ENCODE measurements at regions not wholly inside any gene's neighbourhood (a gene's known extent, or its start where the extent isn't known, plus 50 kb on each side); places are given as distances from the start of the nearest gene placed in this dataset.

DNA sequence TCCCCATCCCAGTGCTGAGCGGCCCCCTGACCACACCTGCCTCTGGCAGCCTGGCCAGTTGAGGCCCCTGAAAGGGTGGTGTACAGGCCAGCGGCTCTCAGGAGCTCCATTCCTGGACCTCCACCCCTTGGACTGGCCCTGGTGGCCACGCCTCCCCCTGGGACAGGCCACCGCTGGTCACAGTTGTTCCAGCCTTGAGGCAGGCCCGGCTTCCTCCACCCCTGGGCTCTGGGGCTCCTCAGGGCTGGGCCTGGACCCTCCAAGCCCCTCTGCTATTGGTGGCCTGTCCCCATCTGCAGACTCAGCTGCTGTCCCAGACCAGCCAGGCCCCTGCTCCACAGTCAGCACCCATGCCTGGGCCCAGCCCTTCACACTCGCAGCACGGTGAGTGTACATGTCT lies 93.2 kb upstream of the NKX1-1 start:
- no peak for DNase-seq (ENCODE audit: low read depth)
- no peak overlapping the region for H3K4me3 ChIP-seq (ENCODE audit: control insufficient read depth, low read depth, low read length)
- TF ChIP-seq, protein P1, sequence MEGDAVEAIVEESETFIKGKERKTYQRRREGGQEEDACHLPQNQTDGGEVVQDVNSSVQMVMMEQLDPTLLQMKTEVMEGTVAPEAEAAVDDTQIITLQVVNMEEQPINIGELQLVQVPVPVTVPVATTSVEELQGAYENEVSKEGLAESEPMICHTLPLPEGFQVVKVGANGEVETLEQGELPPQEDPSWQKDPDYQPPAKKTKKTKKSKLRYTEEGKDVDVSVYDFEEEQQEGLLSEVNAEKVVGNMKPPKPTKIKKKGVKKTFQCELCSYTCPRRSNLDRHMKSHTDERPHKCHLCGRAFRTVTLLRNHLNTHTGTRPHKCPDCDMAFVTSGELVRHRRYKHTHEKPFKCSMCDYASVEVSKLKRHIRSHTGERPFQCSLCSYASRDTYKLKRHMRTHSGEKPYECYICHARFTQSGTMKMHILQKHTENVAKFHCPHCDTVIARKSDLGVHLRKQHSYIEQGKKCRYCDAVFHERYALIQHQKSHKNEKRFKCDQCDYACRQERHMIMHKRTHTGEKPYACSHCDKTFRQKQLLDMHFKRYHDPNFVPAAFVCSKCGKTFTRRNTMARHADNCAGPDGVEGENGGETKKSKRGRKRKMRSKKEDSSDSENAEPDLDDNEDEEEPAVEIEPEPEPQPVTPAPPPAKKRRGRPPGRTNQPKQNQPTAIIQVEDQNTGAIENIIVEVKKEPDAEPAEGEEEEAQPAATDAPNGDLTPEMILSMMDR (IDR thresholded peaks at IDR 0.05; ENCODE audit: control insufficient read depth, insufficient read depth, low read depth, low read length, missing control alignments) = no peak

DNA sequence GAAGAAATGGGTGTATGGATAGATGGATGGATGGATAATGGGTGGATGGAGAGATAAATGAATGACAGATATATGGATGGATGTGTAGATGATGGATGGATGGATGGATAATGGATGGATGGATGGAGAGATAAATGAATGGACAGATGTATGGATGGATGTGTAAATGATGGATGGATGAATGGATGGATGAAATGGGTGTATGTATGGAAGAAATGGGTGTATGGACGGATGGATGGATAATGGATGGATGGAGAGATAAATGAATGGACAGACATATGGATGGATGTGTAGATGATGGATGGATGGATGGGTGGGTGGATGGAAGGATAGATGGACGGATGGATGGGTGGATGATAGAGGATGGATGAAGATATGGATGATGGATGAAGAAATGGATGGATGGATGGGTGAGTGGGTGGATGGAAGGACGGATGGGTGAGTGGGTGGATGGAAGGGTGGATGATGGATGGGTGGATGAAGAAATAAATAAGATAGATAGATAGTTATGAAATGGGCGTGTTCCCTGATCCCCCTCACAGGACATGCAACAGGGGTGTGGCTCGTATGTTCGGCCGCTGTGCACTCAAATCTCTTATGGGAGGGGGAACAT lies 91.1 kb upstream of the NKX1-1 start:
- TF ChIP-seq, protein P1 (IDR thresholded peaks at IDR 0.05; ENCODE audit: control insufficient read depth, insufficient read depth, low read depth, low read length, missing control alignments) = no peak
- no peak overlapping the region for H3K4me3 ChIP-seq (ENCODE audit: control insufficient read depth, low read depth, low read length)
- DNase-seq (ENCODE audit: low read depth) = no peak

DNA sequence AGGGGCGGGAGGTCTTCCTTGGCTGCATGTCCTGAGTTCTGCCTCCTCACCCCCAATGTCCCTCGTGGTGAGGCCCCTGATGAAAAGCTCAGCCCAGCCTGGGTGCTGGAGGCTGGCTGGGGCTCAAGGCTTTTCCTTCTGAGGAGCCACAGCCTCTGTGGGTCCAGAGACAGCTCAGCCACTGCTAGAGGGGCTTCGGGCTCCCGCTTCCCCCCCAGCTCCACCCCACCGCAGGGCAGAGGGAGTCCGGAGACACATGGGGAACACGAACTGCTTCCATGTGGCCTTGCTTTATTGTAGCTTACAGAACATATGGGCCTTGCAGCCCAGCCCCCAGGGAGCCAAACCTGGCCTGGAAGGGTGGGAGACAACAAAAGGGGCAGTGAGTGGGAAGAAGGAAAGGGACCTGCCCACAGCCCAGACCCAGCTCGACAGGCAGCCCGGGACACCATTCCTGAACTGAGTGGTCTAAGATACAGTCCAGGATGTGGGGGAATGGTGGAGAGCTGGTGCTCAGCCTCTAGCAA lies 89.9 kb upstream of the NKX1-1 start:
- TF ChIP-seq, protein P1 (IDR thresholded peaks at IDR 0.05; ENCODE audit: control insufficient read depth, insufficient read depth, low read depth, low read length, missing control alignments) = no peak
- no peak for DNase-seq (ENCODE audit: low read depth)
- no peak overlapping the region for H3K4me3 ChIP-seq (ENCODE audit: control insufficient read depth, low read depth, low read length)

DNA sequence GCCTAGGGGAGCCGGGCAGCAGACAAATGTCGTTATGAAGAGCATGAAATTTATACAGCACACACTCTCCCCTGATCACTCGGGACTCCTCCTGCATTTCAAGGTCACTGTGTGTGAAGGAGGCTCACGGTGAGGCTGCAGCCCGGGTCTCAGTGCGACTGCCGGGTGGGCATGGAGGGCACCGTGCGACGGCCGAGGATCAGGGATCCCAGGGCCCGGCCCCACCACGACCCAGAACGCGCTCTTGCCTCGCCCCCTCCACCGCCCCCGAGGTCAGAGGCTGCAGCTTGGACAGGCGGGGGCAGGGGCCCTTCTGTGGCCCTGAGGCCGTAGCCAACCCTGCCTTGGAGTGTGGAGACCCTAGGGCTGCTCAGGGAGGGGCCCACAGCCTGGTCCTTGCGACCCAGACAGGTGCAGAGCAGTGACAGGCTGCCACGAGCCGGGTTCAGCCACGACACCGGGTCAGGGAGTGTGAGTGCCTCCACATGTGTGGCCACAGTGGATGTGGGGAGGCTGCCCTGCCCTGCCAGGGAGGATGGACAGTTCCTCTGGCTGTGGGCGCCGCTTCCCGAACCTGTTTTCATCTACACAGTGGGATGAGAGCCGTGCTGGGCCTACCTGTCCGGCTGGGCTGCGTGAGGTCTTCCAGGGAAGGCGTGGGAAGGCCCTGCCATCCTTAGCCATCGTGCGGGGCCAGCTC lies 89.3 kb upstream of the NKX1-1 start:
- TF ChIP-seq, protein P1 (IDR thresholded peaks at IDR 0.05; ENCODE audit: control insufficient read depth, insufficient read depth, low read depth, low read length, missing control alignments) = no peak

DNA sequence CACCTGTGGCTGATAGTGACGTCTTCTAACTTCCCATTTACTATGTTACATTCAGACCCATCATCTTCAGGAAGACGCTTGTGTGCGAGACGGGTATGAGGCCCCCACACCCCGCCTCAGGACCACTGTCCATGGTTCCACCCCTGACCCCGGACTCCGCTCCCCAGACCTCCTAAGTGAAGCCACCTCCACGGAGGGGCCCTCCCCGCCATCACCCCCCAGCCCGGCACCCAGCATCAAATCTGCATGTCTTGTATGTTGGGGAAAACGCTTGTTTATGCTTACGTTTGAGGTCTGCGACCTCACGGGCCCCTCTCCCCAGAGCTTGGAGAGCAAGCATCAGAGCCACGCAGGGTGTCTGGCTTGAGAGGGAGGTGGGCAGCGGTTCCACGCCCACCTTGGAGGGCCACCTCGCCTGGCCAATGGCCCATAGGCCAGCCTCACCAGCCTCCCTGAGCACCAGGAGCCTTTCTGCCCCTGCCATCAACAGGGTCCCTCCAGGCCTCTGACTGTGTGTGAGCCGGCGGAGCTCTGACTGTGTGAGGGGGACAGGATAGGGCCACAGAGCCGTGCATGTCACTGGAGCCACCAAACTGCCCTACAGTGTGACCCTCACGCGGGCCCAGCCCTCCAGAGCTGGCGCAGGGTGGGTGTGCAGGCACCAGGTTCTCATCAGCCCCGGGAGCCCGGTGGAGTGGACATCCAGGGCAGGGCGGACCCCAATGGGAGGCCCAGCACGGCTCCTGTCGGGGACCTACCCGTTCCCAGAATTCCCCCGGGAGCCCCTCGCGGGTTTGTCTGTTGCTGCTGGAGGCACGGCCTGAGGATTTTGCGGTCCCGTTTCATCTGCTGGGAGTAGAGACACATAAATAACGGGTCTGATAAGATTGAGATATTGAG lies 88.4 kb upstream of the NKX1-1 start:
- H3K4me3 ChIP-seq (ENCODE audit: control insufficient read depth, low read depth, low read length) = no peak overlapping the region
- TF ChIP-seq, protein P1 (IDR thresholded peaks at IDR 0.05; ENCODE audit: control insufficient read depth, insufficient read depth, low read depth, low read length, missing control alignments) = no peak
- no peak for DNase-seq (ENCODE audit: low read depth)

More for the DNA sequence above, 89.3 kb upstream of the NKX1-1 start:
- DNase-seq (ENCODE audit: low read depth) = no peak
- no peak overlapping the region for H3K4me3 ChIP-seq (ENCODE audit: control insufficient read depth, low read depth, low read length)

DNA sequence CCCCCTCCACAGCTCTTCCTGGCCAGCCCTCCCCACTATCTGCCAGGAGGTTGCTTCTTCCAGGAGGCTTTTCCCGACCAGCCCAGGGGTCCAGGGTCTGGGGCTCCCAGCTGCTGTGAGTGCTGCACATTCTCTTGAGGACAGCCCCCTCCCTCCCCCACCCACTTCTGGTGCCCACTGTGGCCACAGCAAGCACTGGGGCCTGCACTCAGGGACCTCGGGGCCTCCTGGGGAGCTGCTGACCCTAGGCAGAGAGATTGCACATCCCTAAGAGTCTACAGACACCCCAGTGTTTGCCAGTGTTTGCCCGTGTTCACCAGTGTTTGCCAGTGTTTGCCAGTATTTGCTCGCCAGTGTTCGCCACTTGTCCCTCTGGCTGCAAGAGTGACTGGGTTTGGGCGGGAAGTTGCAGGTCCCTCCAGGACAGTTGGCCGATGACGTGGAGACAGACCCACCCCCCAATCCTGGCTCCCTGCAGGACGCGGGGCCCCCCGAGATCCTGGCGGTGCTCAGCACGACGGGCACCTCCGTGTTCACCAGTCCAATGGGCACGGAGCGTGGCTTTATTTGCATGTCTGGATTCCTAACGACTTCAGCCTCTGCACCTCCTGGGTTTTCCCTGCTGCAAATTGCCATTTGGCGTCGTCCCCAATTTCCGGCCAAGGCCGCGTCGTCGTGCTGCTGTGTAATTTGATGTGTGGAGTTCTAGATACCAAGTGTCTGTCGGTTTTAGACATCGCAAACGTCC lies 87.5 kb upstream of the NKX1-1 start:
- TF ChIP-seq, protein P1 (IDR thresholded peaks at IDR 0.05; ENCODE audit: control insufficient read depth, insufficient read depth, low read depth, low read length, missing control alignments) = no peak
- no peak overlapping the region for H3K4me3 ChIP-seq (ENCODE audit: control insufficient read depth, low read depth, low read length)
- DNase-seq (ENCODE audit: low read depth) = no peak
